ENCODE measurements at regions not wholly inside any gene's neighbourhood (a gene's known extent, or its start where the extent isn't known, plus 50 kb on each side); places are given as distances from the start of the nearest gene placed in this dataset.
"Not testable (repeated sequence)": the region's sequence is repeated elsewhere in the genome, so short reads cannot be mapped to it uniquely, and the experiment has no call there.

- Histone ChIP-seq H3K9me3 (no peaks in the 10 kb centered on the region), H3K27me3 (no peaks in the 10 kb centered on the region), H3K27ac (no peak overlapping the region), H3K4me1 (no peaks in the 10 kb centered on the region), H3K36me3 (no peaks in the 10 kb centered on the region), H3K4me3 (replicated peaks in 1 of 3) (no peak overlapping the region)
- TF ChIP-seq POLR2A (IDR thresholded peaks at IDR 0.05) (no peak), CTCF (IDR thresholded peaks at IDR 0.05) (no peak)
- intact Hi-C loops (cut with DNase I): no loop called here
- 90 to 92% methylated on average over 14 of the region's 14 CpGs for WGBS, 2 donors
- no peak for DNase-seq
These were observed 71.8 kb upstream of the ZNF469 start for GRCh38 chr16:88310796-88311605.

- H3K36me3 ChIP-seq; H3K4me1 ChIP-seq; DNase-seq; H3K9me3 ChIP-seq; H3K27ac ChIP-seq; intact Hi-C loops (cut with DNase I); H3K27me3 ChIP-seq; H3K4me3 ChIP-seq (replicated peaks in 1 of 3): not testable (repeated sequence)
These were observed 70.9 kb upstream of the ZNF469 start for GRCh38 chr16:88311860-88312259.

GRCh38 chr16:88312732-88313131 is 70.0 kb upstream of the ZNF469 start:
- H3K4me1 ChIP-seq: peaks cover 0 to 6% of the 10 kb centered on the region in 2 donors
- no peak for DNase-seq
- no peak for TF ChIP-seq POLR2A (IDR thresholded peaks at IDR 0.05)
- no peak for TF ChIP-seq CTCF (IDR thresholded peaks at IDR 0.05)
- no peaks in the 10 kb centered on the region for H3K36me3 ChIP-seq
- H3K27ac ChIP-seq: no peak overlapping the region
- no peaks in the 10 kb centered on the region for H3K9me3 ChIP-seq
- WGBS, 2 donors: 87% methylated on average over 10 of the region's 10 CpGs
- no peak overlapping the region for H3K4me3 ChIP-seq (replicated peaks in 1 of 3)
- intact Hi-C loops (cut with DNase I): no loop called here
- no peaks in the 10 kb centered on the region for H3K27me3 ChIP-seq

GRCh38 chr16:88314991-88315542 is 67.7 kb upstream of the ZNF469 start:
- WGBS, 2 donors: 80 to 92% methylated on average over 13 to 15 of the region's 16 CpGs
- no peak overlapping the region for H3K4me3 ChIP-seq (replicated peaks in 1 of 3)
- no peaks in the 10 kb centered on the region for H3K36me3 ChIP-seq
- TF ChIP-seq POLR2A (IDR thresholded peaks at IDR 0.05): no peak
- no peak for TF ChIP-seq CTCF (IDR thresholded peaks at IDR 0.05)
- no peak overlapping the region for H3K27ac ChIP-seq
- H3K27me3 ChIP-seq: no peaks in the 10 kb centered on the region
- no peak for DNase-seq
- no peaks in the 10 kb centered on the region for H3K9me3 ChIP-seq
- H3K4me1 ChIP-seq: peaks cover 0 to 9% of the 10 kb centered on the region in 2 donors
- intact Hi-C loops (cut with DNase I): no loop called here

GRCh38 chr16:88315543-88316105 is 67.1 kb upstream of the ZNF469 start:
- TF ChIP-seq CTCF (IDR thresholded peaks at IDR 0.05) (no peak), POLR2A (IDR thresholded peaks at IDR 0.05) (no peak)
- H3K4me1 ChIP-seq: peaks cover 0 to 9% of the 10 kb centered on the region in 2 donors
- H3K27ac ChIP-seq: no peak overlapping the region
- H3K4me3 ChIP-seq (replicated peaks in 1 of 3): no peak overlapping the region
- H3K36me3 ChIP-seq: no peaks in the 10 kb centered on the region
- WGBS, 2 donors: 57 to 65% methylated on average over 1 to 15 of the region's 20 CpGs
- H3K27me3 ChIP-seq: no peaks in the 10 kb centered on the region
- H3K9me3 ChIP-seq: no peaks in the 10 kb centered on the region
- intact Hi-C loops (cut with DNase I): no loop called here
- DNase-seq: peak in 1 of 2 donors; percentile 10
